HG03097 (cell line): ENCODE measurements at regions not wholly inside any gene's neighbourhood (a gene's known extent, or its start where the extent isn't known, plus 50 kb on each side); places are given as distances from the start of the nearest gene placed in this dataset.
"Not testable (repeated sequence)": the region's sequence is repeated elsewhere in the genome, so short reads cannot be mapped to it uniquely, and the experiment has no call there.

Experiments
- ATAC-seq: cut with Tn5 transposase; IDR thresholded peaks from one replicate; pipeline ENCODE4 v1.9.1; 2021; ENCODE audit not compliant: unreplicated experiment, low FRiP score

GRCh38 chr12:128088926-128089325 is 178.0 kb upstream of the TMEM132C start:
- ATAC-seq, result no peak

- ATAC-seq, result no peak
These were observed 177.0 kb upstream of the TMEM132C start for GRCh38 chr12:128089961-128090360.

GRCh38 chr12:128091101-128091720 is 175.8 kb upstream of the TMEM132C start:
- ATAC-seq, result no peak

GRCh38 chr12:128091951-128092382 is 175.0 kb upstream of the TMEM132C start:
- ATAC-seq, result no peak

- no peak for ATAC-seq
These were observed 168.2 kb upstream of the TMEM132C start for GRCh38 chr12:128098730-128099129.

- ATAC-seq, result no peak
These were observed 163.8 kb upstream of the TMEM132C start for GRCh38 chr12:128103152-128103551.

GRCh38 chr12:128109236-128109635 is 157.7 kb upstream of the TMEM132C start:
- no peak for ATAC-seq

- no peak for ATAC-seq
These were observed 157.3 kb upstream of the TMEM132C start for GRCh38 chr12:128109636-128110035.

GRCh38 chr12:128111333-128111732 is 155.6 kb upstream of the TMEM132C start:
- no peak for ATAC-seq

- no peak for ATAC-seq
These were observed 155.0 kb upstream of the TMEM132C start for GRCh38 chr12:128111951-128112350.

GRCh38 chr12:128113250-128113649 is 153.7 kb upstream of the TMEM132C start:
- ATAC-seq, result not testable (repeated sequence)

- no peak for ATAC-seq
These were observed 152.5 kb upstream of the TMEM132C start for GRCh38 chr12:128114485-128114884.

GRCh38 chr12:128116537-128116936 is 150.4 kb upstream of the TMEM132C start:
- ATAC-seq, result no peak

GRCh38 chr12:128120035-128120434 is 146.9 kb upstream of the TMEM132C start:
- ATAC-seq, result no peak

GRCh38 chr12:128121424-128121823 is 145.5 kb upstream of the TMEM132C start:
- no peak for ATAC-seq

- ATAC-seq, result no peak
These were observed 143.9 kb upstream of the TMEM132C start for GRCh38 chr12:128123096-128123495.

GRCh38 chr12:128131955-128132354 is 135.0 kb upstream of the TMEM132C start:
- no peak for ATAC-seq

GRCh38 chr12:128133321-128134073 is 133.5 kb upstream of the TMEM132C start:
- no peak for ATAC-seq

GRCh38 chr12:128137140-128137539 is 129.8 kb upstream of the TMEM132C start:
- ATAC-seq, result no peak

- no peak for ATAC-seq
These were observed 128.8 kb upstream of the TMEM132C start for GRCh38 chr12:128138125-128138524.

GRCh38 chr12:128140551-128140950 is 126.4 kb upstream of the TMEM132C start:
- no peak for ATAC-seq

GRCh38 chr12:128150961-128151360 is 116.0 kb upstream of the TMEM132C start:
- no peak for ATAC-seq
